HG02943 (cell line): ENCODE measurements at regions not wholly inside any gene's neighbourhood (a gene's known extent, or its start where the extent isn't known, plus 50 kb on each side); places are given as distances from the start of the nearest gene placed in this dataset.

Experiments used
- ATAC-seq: cut with Tn5 transposase; IDR thresholded peaks from one replicate; pipeline ENCODE4 v1.9.1; 2021; ENCODE audit warnings: mild to moderate bottlenecking, low read depth, moderate library complexity; ENCODE audit not compliant: unreplicated experiment

DNA sequence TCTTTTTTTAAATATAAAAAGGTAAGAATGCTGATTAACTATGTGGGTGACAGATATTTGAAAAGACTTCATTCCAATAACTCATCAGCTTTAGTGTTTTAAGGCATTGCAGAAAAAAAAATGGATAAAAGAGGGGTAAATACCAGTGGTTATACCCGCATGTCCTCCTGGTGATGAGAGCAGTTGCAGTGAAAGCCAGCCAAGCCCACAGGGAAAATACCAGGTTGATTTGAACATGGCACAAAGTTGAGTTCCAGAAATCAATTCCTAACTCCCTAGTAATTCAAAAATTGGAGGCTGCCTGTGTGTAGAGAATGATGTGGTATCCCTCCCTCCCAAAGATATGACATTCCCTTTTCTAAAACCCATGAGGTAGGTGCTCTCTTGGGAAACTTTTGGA lies 453.2 kb upstream of the SOX9 start:
- no peak for ATAC-seq

DNA sequence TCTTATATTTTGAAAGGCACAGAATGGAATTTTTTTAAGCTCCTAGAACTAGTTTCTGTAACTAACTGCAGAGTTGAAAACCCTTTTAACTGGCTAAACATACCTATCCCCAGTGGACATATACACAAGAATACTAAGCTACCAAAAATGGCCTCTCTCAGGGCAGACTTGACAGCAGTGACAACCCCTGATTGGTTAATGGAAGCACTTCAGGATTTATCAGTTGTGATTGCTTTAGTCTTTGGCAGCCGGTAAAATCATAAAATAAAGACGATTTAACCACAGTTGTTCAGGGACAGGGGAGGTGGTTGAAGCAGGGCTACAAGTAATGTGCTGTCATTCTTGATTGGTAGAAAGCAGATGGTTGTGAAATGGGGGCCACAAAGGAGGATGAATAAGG lies 452.0 kb upstream of the SOX9 start:
- ATAC-seq = no peak

GRCh38 chr17:71677439-71677838 lies 443.4 kb upstream of the SOX9 start:
- no peak for ATAC-seq

DNA sequence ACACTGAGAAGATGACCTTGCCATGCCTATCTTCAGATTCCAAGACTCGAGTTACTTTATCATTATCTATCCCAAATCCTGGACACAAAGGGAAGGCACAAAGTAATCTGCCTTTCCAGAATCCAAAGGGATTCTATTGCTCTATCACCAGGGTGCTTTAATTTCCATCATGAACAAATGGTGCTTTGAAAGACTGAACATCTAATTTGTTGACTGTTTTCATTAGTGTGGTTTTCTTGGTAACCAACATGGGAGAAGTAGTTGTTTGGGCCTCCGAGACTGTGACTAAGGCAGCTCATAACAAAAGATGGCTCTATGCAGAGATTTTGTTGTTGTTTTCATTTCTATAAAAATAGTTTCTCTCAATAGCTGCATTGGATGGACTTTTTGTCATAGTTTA lies 441.0 kb upstream of the SOX9 start:
- ATAC-seq = no peak

- no peak for ATAC-seq
Observed at GRCh38 chr17:71681427-71682173, 439.2 kb upstream of the SOX9 start.

DNA sequence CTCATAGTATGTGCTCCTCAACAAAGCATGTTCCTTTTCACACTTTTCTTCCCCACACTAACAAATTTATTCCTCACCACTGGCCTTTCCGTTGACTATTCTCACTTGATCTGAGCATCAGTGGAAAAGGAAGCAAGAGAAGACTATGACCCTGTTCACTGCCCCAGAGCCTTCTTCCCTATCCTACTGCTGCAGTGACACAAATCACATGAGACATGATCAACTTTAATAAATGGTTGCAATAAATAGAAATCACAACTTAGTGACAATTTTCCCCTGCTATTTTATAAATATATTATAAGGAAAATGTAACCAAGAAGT lies 438.7 kb upstream of the SOX9 start:
- ATAC-seq = no peak

GRCh38 chr17:71689782-71690181 lies 431.0 kb upstream of the SOX9 start:
- ATAC-seq = no peak

DNA sequence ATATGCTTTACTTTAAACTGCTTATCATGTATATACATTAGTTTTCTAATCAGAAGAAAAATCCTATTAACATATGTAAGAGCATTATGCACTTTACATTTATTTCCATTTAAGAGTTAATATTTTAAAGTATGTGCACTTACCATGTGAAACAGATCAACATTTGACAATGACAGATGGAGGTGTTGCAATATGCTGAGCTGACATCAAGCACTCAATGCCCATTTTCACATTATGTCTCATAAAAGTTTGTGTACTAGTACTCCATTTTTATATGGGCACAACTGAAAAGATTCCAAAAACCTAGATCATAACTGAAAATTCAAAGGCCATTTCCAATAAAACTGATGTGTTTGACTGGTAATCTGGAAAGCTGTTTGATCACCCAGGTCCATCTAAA lies 420.9 kb upstream of the SOX9 start:
- ATAC-seq = no peak

GRCh38 chr17:71703701-71704100 lies 417.1 kb upstream of the SOX9 start:
- ATAC-seq = no peak

GRCh38 chr17:71709271-71709890 lies 411.4 kb upstream of the SOX9 start:
- no peak for ATAC-seq

GRCh38 chr17:71709946-71710345 lies 410.9 kb upstream of the SOX9 start:
- ATAC-seq = no peak

DNA sequence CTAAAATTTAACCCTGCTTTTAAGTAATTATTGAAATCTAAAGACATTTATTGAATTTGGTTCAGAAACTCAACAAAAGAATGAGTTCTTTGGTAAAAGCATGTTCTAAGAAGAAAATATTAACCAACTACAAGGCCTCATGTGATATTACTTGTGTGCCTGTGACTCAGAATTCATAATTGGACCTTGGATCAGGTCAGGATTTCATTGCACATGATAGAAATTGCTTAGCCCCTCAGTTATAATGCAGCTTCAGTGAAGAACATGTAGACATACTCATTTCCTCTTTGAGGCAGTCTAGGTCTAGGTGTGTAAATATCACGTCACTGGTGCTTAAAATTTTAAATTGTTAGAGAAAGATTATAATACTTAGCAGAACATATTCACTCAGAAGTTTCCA lies 410.0 kb upstream of the SOX9 start:
- no peak for ATAC-seq

- ATAC-seq = no peak
Observed at GRCh38 chr17:71713846-71714245, 407.0 kb upstream of the SOX9 start.

DNA sequence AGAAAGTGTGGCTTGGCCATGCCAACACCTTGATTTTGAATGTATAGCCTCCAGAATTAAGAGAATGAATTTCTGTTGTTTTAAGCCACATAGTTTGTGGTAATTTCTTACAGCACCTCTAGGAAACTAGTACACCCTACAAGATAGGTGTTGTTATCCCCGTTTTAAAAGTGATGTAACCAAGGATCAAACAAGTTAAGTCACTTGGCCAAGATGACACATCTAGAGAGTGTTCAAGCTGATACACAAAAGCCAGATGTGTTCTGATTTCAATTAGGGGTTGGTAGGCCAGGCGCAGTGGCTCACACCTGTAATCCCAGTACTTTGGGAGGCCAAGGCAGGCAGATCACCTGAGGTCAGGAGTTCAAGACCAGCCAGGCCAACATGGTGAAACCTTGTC lies 396.5 kb upstream of the SOX9 start:
- ATAC-seq = no peak

DNA sequence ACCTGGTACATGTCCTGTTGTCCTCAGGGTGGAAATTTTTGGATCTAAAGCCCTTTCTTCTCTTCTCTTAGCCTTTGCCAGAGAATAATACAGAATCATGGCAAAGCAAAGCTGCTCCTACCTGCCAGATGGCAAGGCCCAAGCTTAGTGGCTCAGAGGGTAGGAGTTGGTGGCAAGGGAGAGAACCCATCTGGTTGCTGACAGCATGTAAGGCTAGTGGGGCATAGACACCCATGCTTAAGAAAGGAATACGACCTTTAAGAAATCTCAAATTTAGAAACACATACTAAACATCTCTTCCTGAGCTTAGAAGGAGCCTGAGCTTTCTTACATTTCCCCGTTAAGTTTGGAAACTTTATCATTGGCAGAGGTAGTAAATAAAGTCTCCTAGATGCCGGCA lies 395.0 kb upstream of the SOX9 start:
- no peak for ATAC-seq

DNA sequence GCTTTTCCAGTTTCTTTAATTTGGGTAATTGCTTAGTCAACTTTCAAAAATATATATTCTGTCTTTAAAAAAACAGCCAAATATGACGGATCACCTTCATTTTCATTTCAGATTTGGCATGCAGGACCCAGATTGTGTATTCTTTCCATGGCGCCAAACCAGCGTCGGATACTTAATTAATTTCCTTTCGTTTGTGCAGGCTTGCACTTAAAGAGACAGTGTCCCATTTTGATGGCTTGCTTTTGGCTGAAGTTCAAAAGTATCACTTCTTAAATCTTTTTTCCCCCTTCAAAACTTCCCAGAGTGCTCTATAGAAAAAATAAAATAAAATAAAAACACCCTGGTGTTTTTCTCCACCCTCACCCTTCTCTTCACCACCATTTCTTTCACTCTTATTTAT lies 394.5 kb upstream of the SOX9 start:
- no peak for ATAC-seq

GRCh38 chr17:71727292-71727691 lies 393.5 kb upstream of the SOX9 start:
- no peak for ATAC-seq

DNA sequence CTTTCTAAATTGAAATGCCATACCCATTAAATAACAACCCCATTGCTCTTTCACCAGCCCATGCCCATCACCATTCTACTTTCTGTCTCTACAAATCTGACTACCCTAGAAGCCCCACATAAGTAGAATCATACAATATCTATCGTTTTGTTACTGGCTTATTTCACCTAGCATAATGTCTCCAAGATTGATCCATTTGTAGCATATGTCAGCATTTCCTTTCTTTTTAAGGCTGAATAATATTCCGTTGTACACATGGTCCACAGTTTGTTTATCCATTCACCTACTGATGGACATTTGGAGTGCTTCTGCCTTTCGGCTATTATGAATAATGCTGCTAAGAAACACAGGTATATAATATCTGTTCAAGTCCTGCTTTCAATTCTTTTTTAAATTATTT lies 393.1 kb upstream of the SOX9 start:
- no peak for ATAC-seq

GRCh38 chr17:71730871-71731270 lies 389.9 kb upstream of the SOX9 start:
- ATAC-seq = no peak

DNA sequence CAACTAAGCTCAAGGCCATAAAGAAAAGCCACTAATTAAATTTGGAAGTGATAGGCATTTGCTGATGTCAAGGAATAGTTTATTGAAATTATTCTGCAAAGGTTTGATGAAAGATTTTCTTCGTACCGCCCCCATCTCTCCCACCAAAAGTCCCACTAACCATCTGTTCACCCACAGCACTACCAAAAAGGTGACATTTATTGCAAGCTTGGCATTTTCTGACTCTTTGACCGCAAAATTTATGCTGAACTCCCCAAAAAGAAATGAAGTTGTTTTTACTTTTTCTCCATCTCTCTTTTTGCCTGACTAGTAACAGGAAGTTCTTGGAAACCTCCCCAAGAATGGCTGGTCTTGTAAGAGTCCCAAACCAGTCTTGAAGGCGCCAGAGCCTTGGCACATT lies 384.9 kb upstream of the SOX9 start:
- no peak for ATAC-seq

GRCh38 chr17:71740866-71741265 lies 380.0 kb upstream of the SOX9 start:
- no peak for ATAC-seq

DNA sequence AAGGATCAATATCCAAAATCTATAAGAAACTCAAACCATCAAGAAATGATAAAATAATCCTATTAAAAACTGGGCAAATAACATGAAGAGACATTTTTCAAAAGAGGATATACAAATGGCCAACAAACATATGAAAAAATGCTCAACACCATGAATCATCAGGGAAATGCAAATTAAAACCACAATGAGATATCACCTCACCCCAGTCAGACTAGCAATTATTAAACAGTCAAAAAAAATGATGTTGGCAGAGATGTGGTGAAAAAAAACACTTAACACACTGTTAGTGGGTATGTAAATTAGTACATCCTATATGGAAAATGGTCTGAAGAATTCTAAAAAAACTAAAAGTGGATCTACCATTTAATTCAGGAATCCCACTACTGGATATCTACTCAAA lies 379.0 kb upstream of the SOX9 start:
- ATAC-seq = no peak

DNA sequence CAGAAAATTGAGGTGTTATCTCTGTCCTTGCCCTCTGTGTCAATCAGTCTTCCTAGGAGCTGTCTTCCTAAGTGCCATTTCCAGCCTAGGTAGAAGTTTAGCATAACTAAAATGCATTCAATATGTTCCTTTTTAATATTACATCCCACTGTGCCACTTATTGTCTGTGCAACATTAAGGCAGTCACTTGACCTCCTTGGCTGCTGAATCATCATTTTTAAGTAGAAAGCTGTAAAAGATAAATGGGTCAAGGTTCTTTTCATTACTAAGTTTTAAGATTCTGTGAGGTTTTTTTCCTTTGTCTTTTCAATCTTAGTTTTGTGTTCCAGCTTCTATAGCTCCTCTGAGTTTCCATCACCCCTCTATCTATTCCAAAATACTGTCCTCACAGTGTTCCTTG lies 371.9 kb upstream of the SOX9 start:
- ATAC-seq = no peak
